HG03095 (cell line): ENCODE measurements at regions not wholly inside any gene's neighbourhood (a gene's known extent, or its start where the extent isn't known, plus 50 kb on each side); places are given as distances from the start of the nearest gene placed in this dataset.
"Not testable (repeated sequence)": the region's sequence is repeated elsewhere in the genome, so short reads cannot be mapped to it uniquely, and the experiment has no call there.

Source experiments
- ATAC-seq: cut with Tn5 transposase; IDR thresholded peaks from one replicate; pipeline ENCODE4 v1.9.1; 2021; ENCODE audit warnings: moderate library complexity; ENCODE audit not compliant: unreplicated experiment

- ATAC-seq = no peak
Observed at GRCh38 chr2:180927030-180927686, 53.2 kb upstream of the UBE2E3 start.

GRCh38 chr2:180925700-180926099, 54.7 kb upstream of the UBE2E3 start:
- no peak for ATAC-seq

- no peak for ATAC-seq
Observed at GRCh38 chr2:180924063-180924462, 56.3 kb upstream of the UBE2E3 start.

- ATAC-seq = no peak
Observed at GRCh38 chr2:180910831-180911665, 69.4 kb upstream of the UBE2E3 start.

GRCh38 chr2:180907731-180908130, 72.7 kb upstream of the UBE2E3 start:
- no peak for ATAC-seq

- ATAC-seq = no peak
Observed at GRCh38 chr2:180905461-180905860, 74.9 kb upstream of the UBE2E3 start.

- no peak for ATAC-seq
Observed at GRCh38 chr2:180905002-180905401, 75.4 kb upstream of the UBE2E3 start.

- no peak for ATAC-seq
Observed at GRCh38 chr2:180901331-180901730, 79.1 kb upstream of the UBE2E3 start.

- no peak for ATAC-seq
Observed at GRCh38 chr2:180893752-180894151, 86.7 kb upstream of the UBE2E3 start.

GRCh38 chr2:180892091-180892490, 88.3 kb upstream of the UBE2E3 start:
- ATAC-seq = no peak

GRCh38 chr2:180891360-180891759, 89.0 kb upstream of the UBE2E3 start:
- no peak for ATAC-seq

- no peak for ATAC-seq
Observed at GRCh38 chr2:180890781-180891180, 89.6 kb upstream of the UBE2E3 start.

GRCh38 chr2:180882959-180883358, 97.4 kb upstream of the UBE2E3 start:
- ATAC-seq = no peak

- no peak for ATAC-seq
Observed at GRCh38 chr2:180876506-180876905, 103.9 kb upstream of the UBE2E3 start.

GRCh38 chr2:180873219-180873618, 107.2 kb upstream of the UBE2E3 start:
- no peak for ATAC-seq

GRCh38 chr2:180872781-180873180, 107.6 kb upstream of the UBE2E3 start:
- ATAC-seq = not testable (repeated sequence)

GRCh38 chr2:180872255-180872654, 108.2 kb upstream of the UBE2E3 start:
- no peak for ATAC-seq

- ATAC-seq = no peak
Observed at GRCh38 chr2:180871649-180872048, 108.8 kb upstream of the UBE2E3 start.

GRCh38 chr2:180849851-180850250, 130.6 kb upstream of the UBE2E3 start:
- no peak for ATAC-seq

- ATAC-seq = no peak
Observed at GRCh38 chr2:180848393-180848792, 132.0 kb upstream of the UBE2E3 start.

- no peak for ATAC-seq
Observed at GRCh38 chr2:180846756-180847472, 133.5 kb upstream of the UBE2E3 start.

GRCh38 chr2:180842461-180842860, 137.9 kb upstream of the UBE2E3 start:
- ATAC-seq = no peak
